ENCODE measurements at regions not wholly inside any gene's neighbourhood (a gene's known extent, or its start where the extent isn't known, plus 50 kb on each side); places are given as distances from the start of the nearest gene placed in this dataset.

DNA sequence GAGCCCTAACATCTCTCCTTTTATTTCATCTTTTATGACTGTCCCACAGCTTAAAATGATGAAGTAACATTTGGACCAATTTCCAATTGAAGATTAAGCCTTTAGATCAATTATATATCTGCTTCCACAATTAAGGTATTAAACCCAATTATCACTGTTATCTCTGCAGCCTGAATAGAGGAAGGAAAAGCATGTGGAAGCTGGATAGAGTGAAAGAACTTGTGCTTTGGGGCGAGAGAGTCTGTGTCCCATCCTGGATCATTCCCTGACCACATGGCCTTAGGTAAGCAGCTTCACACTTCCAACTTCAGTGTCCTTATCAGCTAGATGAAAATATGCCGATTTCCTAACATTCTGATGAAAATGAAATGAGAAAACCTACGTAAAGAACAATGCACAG lies 61.4 kb upstream of the TSPAN8 start:
- Histone ChIP-seq H3K9me1 (replicated peaks; ENCODE audit: control insufficient read depth, extremely low read depth, insufficient read depth, low read length) (no peaks in the 10 kb centered on the region), H2AFZ (ENCODE audit: low read depth, low read length) (no peak overlapping the region), H3K4me1 (ENCODE audit: control insufficient read depth, extremely low read depth, insufficient read depth, low read length) (no peaks in the 10 kb centered on the region), H3K36me3 (ENCODE audit: control insufficient read depth in 2 of 2, extremely low read depth in 1 of 2, insufficient read depth in 2 of 2, low read length in 2 of 2) (no peaks in the 10 kb centered on the region), H3K9ac (replicated peaks; ENCODE audit: extremely low read depth, insufficient read depth, low read length) (no peak overlapping the region), H3K79me2 (ENCODE audit: control insufficient read depth, insufficient read depth, low read length) (no peaks in the 10 kb centered on the region), H3K4me3 (replicated peaks in 1 of 3; ENCODE audit: insufficient read depth in 1 of 3, low read depth in 1 of 3, low read length in 3 of 3) (no peak overlapping the region), H3K4me2 (ENCODE audit: insufficient read depth, low read length) (no peak overlapping the region), H4K20me1 (replicated peaks; ENCODE audit: control insufficient read depth, extremely low read depth, insufficient read depth, low read length) (no peaks in the 10 kb centered on the region), H3K27me3 (ENCODE audit: control insufficient read depth in 2 of 2, insufficient read depth in 2 of 2, low read length in 2 of 2) (peaks cover 0 to 6% of the 10 kb centered on the region in 2 experiments), H3K9me3 (replicated peaks; ENCODE audit: control insufficient read depth, insufficient read depth, low read length) (no peaks in the 10 kb centered on the region), H3K27ac (ENCODE audit: insufficient read depth, low read depth, low read length) (no peak overlapping the region)
- DNase-seq (ENCODE audit: low read depth, low spot score) (no peak), FAIRE-seq (no peak)
- BruUV-seq (replicated peaks) = no TSS peak
- dilution Hi-C loops (cut with MboI; ENCODE audit: extremely low pct_ligation_motif_present, low sequenced_read_pairs) (no loop called here), intact Hi-C loops (cut with micrococcal nuclease) (no loop called here)
- TF ChIP-seq CTCF (IDR thresholded peaks at IDR 0.05; ENCODE audit: extremely low read depth in 1 of 2, insufficient read depth in 1 of 2, low read depth in 1 of 2, low read length in 2 of 2) (no peak), FOS (IDR thresholded peaks at IDR 0.05; ENCODE audit: borderline replicate concordance, insufficient read depth, low read length) (no peak), EZH2 (IDR thresholded peaks at IDR 0.05; ENCODE audit: borderline replicate concordance, low read depth, low read length, severe bottlenecking) (no peak), MYC (IDR thresholded peaks at IDR 0.05; ENCODE audit: low read depth, low read length) (no peak), POLR2AphosphoS5 (IDR thresholded peaks at IDR 0.05; ENCODE audit: insufficient read depth, low read depth, low read length) (no peak), JUN (IDR thresholded peaks at IDR 0.05; ENCODE audit: borderline replicate concordance, insufficient read depth, insufficient read length, low read depth) (no peak), GATA2 (IDR thresholded peaks at IDR 0.05; ENCODE audit: insufficient read depth, insufficient read length, low read depth, low read length) (no peak), POLR2A (IDR thresholded peaks at IDR 0.05; ENCODE audit: low read depth, low read length) (no peak)
- TF ChIP-seq, protein P1, sequence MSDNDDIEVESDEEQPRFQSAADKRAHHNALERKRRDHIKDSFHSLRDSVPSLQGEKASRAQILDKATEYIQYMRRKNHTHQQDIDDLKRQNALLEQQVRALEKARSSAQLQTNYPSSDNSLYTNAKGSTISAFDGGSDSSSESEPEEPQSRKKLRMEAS (IDR thresholded peaks at IDR 0.05; ENCODE audit: insufficient read depth, insufficient read length) = no peak
- CTCF ChIA-PET = interaction anchor here (1.2 to 2.0 kb wide), 4 partner anchors 18 to 527 kb away, joined by 3 to 8 read pairs (median 4); no protein-coding TSS in a partner anchor
- POLR2A ChIA-PET = no interaction called here
